ENCODE measurements at regions not wholly inside any gene's neighbourhood (a gene's known extent, or its start where the extent isn't known, plus 50 kb on each side); places are given as distances from the start of the nearest gene placed in this dataset.

DNA sequence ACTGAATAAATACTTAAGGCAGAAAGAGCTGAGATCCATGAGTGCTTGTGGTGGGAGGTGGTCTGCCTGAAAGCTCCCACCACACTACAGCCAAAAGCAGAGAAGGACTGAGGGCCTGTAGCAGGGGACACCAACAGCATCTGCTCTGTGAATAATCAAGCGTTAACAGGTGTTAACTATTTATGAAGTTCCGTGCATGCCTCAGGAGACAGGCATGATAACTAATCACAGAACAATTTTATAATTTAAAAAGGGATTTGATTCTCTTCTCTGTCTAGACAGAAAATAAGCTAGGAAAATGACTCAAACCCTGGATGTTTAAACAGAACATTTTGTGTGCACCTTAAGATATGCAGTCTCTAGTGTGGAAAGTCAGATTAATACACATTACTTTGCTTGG lies 61.5 kb upstream of the GHITM start:
- TF ChIP-seq, protein P1, sequence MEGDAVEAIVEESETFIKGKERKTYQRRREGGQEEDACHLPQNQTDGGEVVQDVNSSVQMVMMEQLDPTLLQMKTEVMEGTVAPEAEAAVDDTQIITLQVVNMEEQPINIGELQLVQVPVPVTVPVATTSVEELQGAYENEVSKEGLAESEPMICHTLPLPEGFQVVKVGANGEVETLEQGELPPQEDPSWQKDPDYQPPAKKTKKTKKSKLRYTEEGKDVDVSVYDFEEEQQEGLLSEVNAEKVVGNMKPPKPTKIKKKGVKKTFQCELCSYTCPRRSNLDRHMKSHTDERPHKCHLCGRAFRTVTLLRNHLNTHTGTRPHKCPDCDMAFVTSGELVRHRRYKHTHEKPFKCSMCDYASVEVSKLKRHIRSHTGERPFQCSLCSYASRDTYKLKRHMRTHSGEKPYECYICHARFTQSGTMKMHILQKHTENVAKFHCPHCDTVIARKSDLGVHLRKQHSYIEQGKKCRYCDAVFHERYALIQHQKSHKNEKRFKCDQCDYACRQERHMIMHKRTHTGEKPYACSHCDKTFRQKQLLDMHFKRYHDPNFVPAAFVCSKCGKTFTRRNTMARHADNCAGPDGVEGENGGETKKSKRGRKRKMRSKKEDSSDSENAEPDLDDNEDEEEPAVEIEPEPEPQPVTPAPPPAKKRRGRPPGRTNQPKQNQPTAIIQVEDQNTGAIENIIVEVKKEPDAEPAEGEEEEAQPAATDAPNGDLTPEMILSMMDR (IDR thresholded peaks at IDR 0.05 in 2 of 3, conservative IDR thresholded peaks at IDR 0.05 in 1 of 3; ENCODE audit: borderline replicate concordance in 1 of 3, insufficient read depth in 1 of 3, low read depth in 2 of 3, low read length in 2 of 3), result no peak
- TF ChIP-seq EGR1 (IDR thresholded peaks at IDR 0.05; ENCODE audit: low read depth) (no peak), POLR2AphosphoS5 (IDR thresholded peaks at IDR 0.05; ENCODE audit: low read depth, low read length) (no peak), POLR2A (IDR thresholded peaks at IDR 0.05; ENCODE audit: borderline replicate concordance, extremely low read depth, insufficient read depth, insufficient read length) (no peak), SIN3A (IDR thresholded peaks at IDR 0.05; ENCODE audit: low read depth) (no peak)

All from HCT116 (cell line).